Neuronal stem cell (in vitro differentiated cells): ENCODE measurements at regions not wholly inside any gene's neighbourhood (a gene's known extent, or its start where the extent isn't known, plus 50 kb on each side); places are given as distances from the start of the nearest gene placed in this dataset.

Experiments used
- DNase-seq: peaks from one replicate; pipeline ENCODE4 v3.0.0-alpha.2; 2013; ENCODE audit warnings: low spot score
- H2AFZ ChIP-seq: one replicate; pipeline ENCODE4 v1.6.1; 2013; ENCODE audit warnings: mild to moderate bottlenecking, low read length, inconsistent platforms
- H2AK5ac ChIP-seq: 2 replicates; pipeline ENCODE4 v1.6.1; 2013; ENCODE audit warnings: low read depth, mild to moderate bottlenecking, inconsistent platforms, low read length, moderate library complexity, mixed read lengths
- H2BK120ac ChIP-seq: 2 replicates; pipeline ENCODE4 v1.6.1; 2013; ENCODE audit warnings: low read depth, mild to moderate bottlenecking, inconsistent platforms, low read length, moderate library complexity, mixed read lengths
- H2BK12ac ChIP-seq: one replicate; pipeline ENCODE4 v1.6.1; 2013; ENCODE audit warnings: low read length, inconsistent platforms
- H2BK15ac ChIP-seq: 2 replicates; pipeline ENCODE4 v1.6.1; 2013; ENCODE audit warnings: mild to moderate bottlenecking, low read length, inconsistent platforms, mixed read lengths
- H2BK5ac ChIP-seq: one replicate; pipeline ENCODE4 v1.6.1; 2013; ENCODE audit warnings: inconsistent platforms, mild to moderate bottlenecking, low read length, moderate library complexity
- H3K14ac ChIP-seq: one replicate; pipeline ENCODE4 v1.6.1; 2013; ENCODE audit warnings: low read length, inconsistent platforms
- H3K18ac ChIP-seq: 2 replicates; pipeline ENCODE4 v1.6.1; 2013; ENCODE audit warnings: low read length, inconsistent platforms
- H3K23ac ChIP-seq: 2 replicates; pipeline ENCODE4 v1.6.1; 2013; ENCODE audit warnings: low read depth, mild to moderate bottlenecking, mixed read lengths, low read length, inconsistent platforms; ENCODE audit not compliant: poor library complexity
- H3K27ac ChIP-seq: replicated peaks from 3 replicates; pipeline ENCODE4 v1.5.1; 2013; ENCODE audit warnings: low read length, inconsistent platforms
- H3K27me3 ChIP-seq, 3 experiments: 2 replicates each; pipeline ENCODE4 v1.6.1; 2013; ENCODE audit warnings: low read length in 3 of 3, mild to moderate bottlenecking in 2 of 3, inconsistent platforms in 1 of 3, low read depth in 1 of 3, mixed read lengths in 1 of 3, moderate library complexity in 1 of 3; ENCODE audit not compliant: control insufficient read depth in 3 of 3, insufficient read depth in 3 of 3
- H3K36me3 ChIP-seq, 2 donors: replicated peaks in 1 of 2; 2 replicates each; pipeline ENCODE4 v1.6.1; 2013; ENCODE audit warnings: low read length in 2 of 2; ENCODE audit not compliant: control insufficient read depth in 2 of 2, insufficient read depth in 2 of 2
- H3K4ac ChIP-seq: 2 replicates; pipeline ENCODE4 v1.6.1; 2013; ENCODE audit warnings: inconsistent platforms, mild to moderate bottlenecking, low read length, moderate library complexity
- H3K4me1 ChIP-seq, 2 donors: 1 replicate in 1 of 2; 2 replicates in 1 of 2; pipeline ENCODE4 v1.6.1; 2013; ENCODE audit warnings: low read length in 2 of 2, low read depth in 1 of 2; ENCODE audit not compliant: control insufficient read depth in 2 of 2, insufficient read depth in 1 of 2
- H3K4me2 ChIP-seq: one replicate; pipeline ENCODE4 v1.6.1; 2013; ENCODE audit warnings: mild to moderate bottlenecking, low read length, inconsistent platforms; ENCODE audit not compliant: insufficient read depth, poor library complexity, severe bottlenecking
- H3K4me3 ChIP-seq, 2 donors: 2 replicates each; pipeline ENCODE4 v1.5.1; 2013; ENCODE audit warnings: low read length in 2 of 2, mild to moderate bottlenecking in 2 of 2, inconsistent platforms in 1 of 2, moderate library complexity in 1 of 2
- H3K79me1 ChIP-seq: one replicate; pipeline ENCODE4 v1.6.1; 2013; ENCODE audit warnings: low read depth, mild to moderate bottlenecking, inconsistent platforms, low read length, moderate library complexity
- H3K9ac ChIP-seq: one replicate; pipeline ENCODE4 v1.6.1; 2013; ENCODE audit warnings: mild to moderate bottlenecking, low read depth, low read length, inconsistent platforms; ENCODE audit not compliant: poor library complexity
- H3K9me3 ChIP-seq, 2 donors: replicated peaks in 1 of 2; 2 replicates each; pipeline versions ENCODE3 to v1.6.1; 2013; ENCODE audit warnings: low read length in 2 of 2, mild to moderate bottlenecking in 2 of 2, inconsistent platforms in 1 of 2, low read depth in 1 of 2, mixed read lengths in 1 of 2, moderate library complexity in 1 of 2; ENCODE audit not compliant: control insufficient read depth in 2 of 2, insufficient read depth in 1 of 2
- H4K8ac ChIP-seq: one replicate; pipeline ENCODE4 v1.6.1; 2013; ENCODE audit warnings: low read depth, mild to moderate bottlenecking, inconsistent platforms, low read length, moderate library complexity
- H4K91ac ChIP-seq: one replicate; pipeline ENCODE4 v1.6.1; 2013; ENCODE audit warnings: low read length, low read depth, mild to moderate bottlenecking, inconsistent platforms; ENCODE audit not compliant: poor library complexity
- WGBS, 2 donors: extraction: QIAGEN DNeasy Blood & Tissue Kit; methylation state at CpG; one replicate each; pipeline ENCODE4 v1.1.7; 2013; ENCODE audit warnings: missing lambda C conversion rate in 2 of 2, mixed read lengths in 1 of 2; ENCODE audit not compliant: insufficient read length in 2 of 2, insufficient replicate concordance in 1 of 2; ENCODE audit errors: extremely low coverage in 2 of 2; 5-methylcytosine and 5-hydroxymethylcytosine counted together

DNA sequence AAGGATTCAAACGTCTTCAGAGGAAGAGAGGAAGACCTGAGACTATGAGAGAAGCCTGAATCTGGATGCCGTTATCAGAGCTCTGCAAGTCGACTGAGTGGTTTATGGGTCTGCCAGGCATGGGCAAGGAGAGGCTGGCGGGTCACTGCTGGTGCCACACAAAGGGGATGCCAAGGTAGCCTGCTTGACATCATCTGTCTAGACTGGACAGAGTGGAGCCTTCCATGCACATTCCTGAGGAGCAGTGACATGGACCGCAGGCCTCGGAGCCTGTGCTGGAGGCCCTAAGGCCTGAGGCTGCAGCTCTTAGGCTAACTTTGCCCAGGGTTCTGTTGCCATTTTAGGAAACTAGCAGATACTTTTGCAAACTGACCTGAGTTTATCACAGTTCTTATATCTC lies 127.4 kb downstream of the WT1 start:
- WGBS, 2 donors = no CpG with 5 or more reads among the region's 6 CpGs
- no peak overlapping the region for H2BK15ac ChIP-seq
- H3K9ac ChIP-seq = no peak overlapping the region
- H2AK5ac ChIP-seq = peak overlapping the region; percentile 54
- H3K4me3 ChIP-seq = no peak overlapping the region
- peak overlapping the region; percentile 61 for H3K23ac ChIP-seq
- H4K8ac ChIP-seq = no peak overlapping the region
- peak overlapping the region; percentile 24 for H3K4ac ChIP-seq
- no peaks in the 10 kb centered on the region for H3K79me1 ChIP-seq
- H3K4me2 ChIP-seq = no peak overlapping the region
- H2BK12ac ChIP-seq = no peak overlapping the region
- H2AFZ ChIP-seq = no peak overlapping the region
- H3K36me3 ChIP-seq = no peaks in the 10 kb centered on the region
- no peak overlapping the region for H3K14ac ChIP-seq
- no peak overlapping the region for H2BK5ac ChIP-seq
- no peaks in the 10 kb centered on the region for H3K4me1 ChIP-seq
- no peak for DNase-seq
- no peak overlapping the region for H2BK120ac ChIP-seq
- no peak overlapping the region for H4K91ac ChIP-seq
- no peak overlapping the region for H3K18ac ChIP-seq
- H3K27me3 ChIP-seq = no peaks in the 10 kb centered on the region
- H3K27ac ChIP-seq = no peak overlapping the region
- H3K9me3 ChIP-seq = no peaks in the 10 kb centered on the region

GRCh38 chr11:32309530-32310213 lies 125.7 kb downstream of the WT1 start:
- Histone ChIP-seq H2BK15ac (no peak overlapping the region), H2AFZ (no peak overlapping the region), H3K23ac (no peak overlapping the region), H3K36me3 (no peaks in the 10 kb centered on the region), H3K18ac (no peak overlapping the region), H3K27ac (no peak overlapping the region), H3K4ac (no peak overlapping the region), H3K4me2 (no peak overlapping the region), H3K4me3 (no peak overlapping the region), H2AK5ac (no peak overlapping the region), H2BK5ac (no peak overlapping the region), H3K14ac (no peak overlapping the region), H3K27me3 (no peaks in the 10 kb centered on the region), H3K4me1 (peaks cover 0 to 9% of the 10 kb centered on the region in 2 donors), H4K8ac (no peak overlapping the region), H2BK120ac (no peak overlapping the region), H3K9me3 (no peaks in the 10 kb centered on the region), H2BK12ac (no peak overlapping the region), H4K91ac (no peak overlapping the region), H3K9ac (no peak overlapping the region), H3K79me1 (no peaks in the 10 kb centered on the region)
- no CpG with 5 or more reads among the region's 9 CpGs for WGBS, 2 donors
- DNase-seq = no peak

DNA sequence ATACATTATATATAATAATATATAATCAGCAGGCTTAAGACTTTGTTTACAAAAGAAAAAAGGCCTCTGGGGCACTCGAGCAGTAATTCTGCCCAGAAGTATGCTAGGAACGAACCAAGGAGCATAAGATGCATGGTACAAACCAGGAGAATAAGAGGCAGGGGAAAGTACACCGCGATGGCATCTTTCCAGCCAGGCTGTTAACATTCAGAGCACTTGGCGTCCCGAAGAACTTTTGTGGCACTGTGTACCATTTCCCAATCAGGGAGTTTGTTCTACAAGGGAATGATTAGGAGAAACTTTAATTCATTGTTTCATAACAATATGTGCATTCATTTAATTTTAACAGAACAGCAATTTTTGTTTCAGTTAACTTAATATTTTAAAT lies 125.1 kb downstream of the WT1 start:
- Histone ChIP-seq H2AFZ (no peak overlapping the region), H2BK12ac (no peak overlapping the region), H3K14ac (no peak overlapping the region), H3K27me3 (no peaks in the 10 kb centered on the region), H3K4ac (no peak overlapping the region), H2BK120ac (no peak overlapping the region), H3K23ac (no peak overlapping the region), H3K9ac (no peak overlapping the region), H3K79me1 (no peaks in the 10 kb centered on the region), H4K8ac (no peak overlapping the region), H3K18ac (no peak overlapping the region), H3K9me3 (no peaks in the 10 kb centered on the region), H4K91ac (no peak overlapping the region), H2BK5ac (no peak overlapping the region), H3K4me1 (peaks cover 0 to 14% of the 10 kb centered on the region in 2 donors), H3K4me2 (no peak overlapping the region), H2BK15ac (no peak overlapping the region), H3K36me3 (no peaks in the 10 kb centered on the region), H3K4me3 (no peak overlapping the region), H2AK5ac (no peak overlapping the region), H3K27ac (no peak overlapping the region)
- no CpG with 5 or more reads among the region's 6 CpGs for WGBS, 2 donors
- no peak for DNase-seq

- no peak overlapping the region for H2BK12ac ChIP-seq
- H3K9me3 ChIP-seq = no peaks in the 10 kb centered on the region
- no peak overlapping the region for H4K91ac ChIP-seq
- no peaks in the 10 kb centered on the region for H3K27me3 ChIP-seq
- H3K23ac ChIP-seq = no peak overlapping the region
- no CpG with 5 or more reads among the region's 6 CpGs for WGBS, 2 donors
- no peak overlapping the region for H2BK15ac ChIP-seq
- H2AK5ac ChIP-seq = no peak overlapping the region
- no peak overlapping the region for H2BK120ac ChIP-seq
- H3K27ac ChIP-seq = no peak overlapping the region
- H3K4ac ChIP-seq = no peak overlapping the region
- no peak overlapping the region for H3K4me2 ChIP-seq
- no peak overlapping the region for H3K18ac ChIP-seq
- H3K4me3 ChIP-seq = no peak overlapping the region
- H2BK5ac ChIP-seq = no peak overlapping the region
- no peak overlapping the region for H4K8ac ChIP-seq
- no peaks in the 10 kb centered on the region for H3K79me1 ChIP-seq
- H3K9ac ChIP-seq = no peak overlapping the region
- no peak overlapping the region for H3K14ac ChIP-seq
- DNase-seq = no peak
- no peak overlapping the region for H2AFZ ChIP-seq
- no peaks in the 10 kb centered on the region for H3K36me3 ChIP-seq
- H3K4me1 ChIP-seq = peaks cover 0 to 15% of the 10 kb centered on the region in 2 donors
Measured at GRCh38 chr11:32311346-32312065, 123.8 kb downstream of the WT1 start.
